Colonic mucosa (tissue), 4 donors: ENCODE measurements at regions not wholly inside any gene's neighbourhood (a gene's known extent, or its start where the extent isn't known, plus 50 kb on each side); places are given as distances from the start of the nearest gene placed in this dataset.

Experiments used
- DNase-seq: peaks from one replicate; pipeline ENCODE4 v3.0.0-alpha.2; 2020
- H3K27ac ChIP-seq: fragments of 200-600 bp; one replicate; pipeline ENCODE4 v1.8.0; 2021
- H3K27me3 ChIP-seq: fragments of 200-600 bp; one replicate; pipeline ENCODE4 v1.8.0; 2021
- H3K36me3 ChIP-seq: fragments of 200-600 bp; one replicate; pipeline ENCODE4 v1.8.0; 2021
- H3K4me1 ChIP-seq: fragments of 200-600 bp; one replicate; pipeline ENCODE4 v1.8.0; 2021; ENCODE audit warnings: mild to moderate bottlenecking
- H3K4me3 ChIP-seq: fragments of 200-600 bp; one replicate; pipeline ENCODE4 v1.8.0; 2021
- H3K9ac ChIP-seq, 2 donors: one replicate each; pipeline ENCODE4 v1.7.0; 2013; ENCODE audit warnings: control low read depth in 2 of 2, low read depth in 2 of 2, low read length in 2 of 2
- H3K9me3 ChIP-seq: fragments of 200-600 bp; one replicate; pipeline ENCODE4 v1.8.0; 2021
- intact Hi-C: fragments of 100-400 bp; cut with DNase I; formaldehyde crosslinking; loops from one replicate; pipeline ENCODE4 v1.14.1; 2022
- TF ChIP-seq, protein P1 (sequence below): fragments of 200-600 bp; IDR thresholded peaks from one replicate; pipeline ENCODE4 v1.8.0; 2022; ENCODE audit warnings: antibody characterized with exemption, mild to moderate bottlenecking
- donor health status: healthy.
- donor health status: DM: no; HTN: no; CAD: no.
- donor health status: DM: no; HTN: no; CAD: no.

DNA sequence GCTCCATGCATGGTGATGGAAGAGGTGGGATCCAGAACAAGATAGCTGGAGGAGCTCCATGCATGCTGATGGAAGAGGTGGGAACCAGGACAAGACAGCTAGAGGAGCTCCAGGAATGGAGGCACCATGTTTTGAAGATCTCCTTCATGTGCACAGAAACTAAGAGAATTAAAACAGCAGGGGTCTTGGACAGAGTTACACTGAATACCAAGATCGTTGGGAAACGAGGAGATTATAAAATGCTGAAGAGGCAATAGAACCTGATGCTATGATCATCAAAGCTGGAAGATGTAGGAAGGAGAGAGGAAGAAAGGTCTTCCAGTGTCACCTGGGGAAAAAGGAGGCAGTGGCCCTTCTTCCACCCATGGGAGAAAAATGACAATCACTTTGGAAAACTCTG lies 193.6 kb upstream of the PFKP start:
- TF ChIP-seq, protein P1, sequence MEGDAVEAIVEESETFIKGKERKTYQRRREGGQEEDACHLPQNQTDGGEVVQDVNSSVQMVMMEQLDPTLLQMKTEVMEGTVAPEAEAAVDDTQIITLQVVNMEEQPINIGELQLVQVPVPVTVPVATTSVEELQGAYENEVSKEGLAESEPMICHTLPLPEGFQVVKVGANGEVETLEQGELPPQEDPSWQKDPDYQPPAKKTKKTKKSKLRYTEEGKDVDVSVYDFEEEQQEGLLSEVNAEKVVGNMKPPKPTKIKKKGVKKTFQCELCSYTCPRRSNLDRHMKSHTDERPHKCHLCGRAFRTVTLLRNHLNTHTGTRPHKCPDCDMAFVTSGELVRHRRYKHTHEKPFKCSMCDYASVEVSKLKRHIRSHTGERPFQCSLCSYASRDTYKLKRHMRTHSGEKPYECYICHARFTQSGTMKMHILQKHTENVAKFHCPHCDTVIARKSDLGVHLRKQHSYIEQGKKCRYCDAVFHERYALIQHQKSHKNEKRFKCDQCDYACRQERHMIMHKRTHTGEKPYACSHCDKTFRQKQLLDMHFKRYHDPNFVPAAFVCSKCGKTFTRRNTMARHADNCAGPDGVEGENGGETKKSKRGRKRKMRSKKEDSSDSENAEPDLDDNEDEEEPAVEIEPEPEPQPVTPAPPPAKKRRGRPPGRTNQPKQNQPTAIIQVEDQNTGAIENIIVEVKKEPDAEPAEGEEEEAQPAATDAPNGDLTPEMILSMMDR = no peak
- Histone ChIP-seq H3K9me3 (no peaks in the 10 kb centered on the region), H3K9ac (no peak overlapping the region), H3K4me3 (no peak overlapping the region), H3K27me3 (no peaks in the 10 kb centered on the region), H3K4me1 (no peaks in the 10 kb centered on the region), H3K36me3 (no peaks in the 10 kb centered on the region), H3K27ac (no peak overlapping the region)
- no peak for DNase-seq
- intact Hi-C loops = no loop called here

DNA sequence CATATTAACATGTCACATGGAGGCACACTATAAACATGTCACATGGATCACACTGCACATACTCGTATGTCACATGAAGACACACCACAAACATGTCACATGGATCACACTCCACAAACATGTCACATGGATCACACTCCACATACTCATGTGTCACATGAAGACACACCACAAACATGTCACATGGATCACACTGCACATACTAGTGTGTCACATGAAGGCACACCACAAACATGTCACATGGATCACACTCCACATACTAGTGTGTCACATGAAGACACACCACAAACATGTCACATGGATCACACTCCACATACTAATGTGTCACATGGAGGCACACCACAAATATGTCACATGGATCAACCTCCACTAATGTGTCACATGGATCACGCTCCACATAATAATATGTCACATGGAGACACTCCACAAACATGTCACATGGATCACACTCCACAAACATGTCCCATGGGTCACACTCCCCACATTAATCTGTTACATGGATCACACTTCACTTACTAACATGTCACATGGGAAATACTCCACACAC lies 195.6 kb upstream of the PFKP start:
- Histone ChIP-seq H3K36me3 (no peaks in the 10 kb centered on the region), H3K27me3 (no peaks in the 10 kb centered on the region), H3K27ac (no peak overlapping the region), H3K9ac (no peak overlapping the region), H3K4me1 (no peaks in the 10 kb centered on the region), H3K4me3 (no peak overlapping the region), H3K9me3 (no peaks in the 10 kb centered on the region)
- no peak for DNase-seq
- TF ChIP-seq, protein P1 = no peak
- intact Hi-C loops = no loop called here

DNA sequence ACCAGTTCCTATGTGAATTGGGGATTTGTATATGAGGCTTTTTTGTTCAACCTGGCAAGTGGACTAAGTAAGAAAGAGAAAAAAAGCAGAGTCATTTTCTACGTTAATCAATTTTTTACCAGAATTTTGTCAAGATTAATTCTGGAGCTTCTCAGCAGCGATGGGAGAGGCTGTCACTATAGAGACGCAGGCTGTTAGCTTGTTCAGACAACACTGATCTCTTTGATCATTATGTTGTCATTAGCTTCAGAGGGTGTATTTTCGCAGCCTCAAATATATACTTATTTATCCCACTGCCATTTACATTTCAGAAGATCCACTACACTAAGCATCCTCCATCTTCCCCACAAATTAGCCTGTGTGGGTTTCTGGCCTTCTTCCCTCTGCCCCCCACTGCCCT lies 196.7 kb upstream of the PFKP start:
- no peaks in the 10 kb centered on the region for H3K36me3 ChIP-seq
- H3K9ac ChIP-seq = no peak overlapping the region
- H3K27me3 ChIP-seq = no peaks in the 10 kb centered on the region
- no peak overlapping the region for H3K27ac ChIP-seq
- TF ChIP-seq, protein P1 = no peak
- H3K9me3 ChIP-seq = no peaks in the 10 kb centered on the region
- intact Hi-C loops = no loop called here
- no peaks in the 10 kb centered on the region for H3K4me1 ChIP-seq
- no peak overlapping the region for H3K4me3 ChIP-seq
- no peak for DNase-seq

DNA sequence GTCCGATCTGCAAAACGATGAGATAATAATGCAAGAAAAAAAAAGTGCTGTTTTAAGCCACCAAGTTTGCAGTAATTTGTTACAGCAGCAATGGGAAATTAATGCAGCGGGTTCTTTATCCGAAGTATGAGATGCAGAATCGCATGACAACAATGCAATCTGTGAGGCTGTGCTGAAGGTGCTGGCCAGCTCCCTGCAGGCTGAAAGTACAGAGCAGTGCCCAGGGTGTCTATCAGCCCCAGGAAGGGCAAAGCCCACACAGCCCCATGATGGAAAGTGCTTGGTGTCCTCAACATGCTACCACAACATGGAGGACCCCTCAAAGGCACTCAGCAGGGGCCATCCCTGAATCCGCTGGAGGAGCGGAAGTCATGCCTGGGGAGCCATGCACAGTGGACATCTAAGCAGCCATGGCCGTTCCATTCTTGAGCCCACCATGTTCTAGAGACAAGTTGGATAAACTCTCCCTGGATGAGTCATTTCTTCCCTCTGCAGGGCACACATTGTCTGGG lies 199.5 kb upstream of the PFKP start:
- TF ChIP-seq, protein P1 = no peak
- Histone ChIP-seq H3K27ac (no peak overlapping the region), H3K4me1 (no peaks in the 10 kb centered on the region), H3K36me3 (no peaks in the 10 kb centered on the region), H3K9me3 (no peaks in the 10 kb centered on the region), H3K27me3 (no peaks in the 10 kb centered on the region), H3K9ac (no peak overlapping the region), H3K4me3 (no peak overlapping the region)
- DNase-seq = no peak
- intact Hi-C loops = no loop called here

DNA sequence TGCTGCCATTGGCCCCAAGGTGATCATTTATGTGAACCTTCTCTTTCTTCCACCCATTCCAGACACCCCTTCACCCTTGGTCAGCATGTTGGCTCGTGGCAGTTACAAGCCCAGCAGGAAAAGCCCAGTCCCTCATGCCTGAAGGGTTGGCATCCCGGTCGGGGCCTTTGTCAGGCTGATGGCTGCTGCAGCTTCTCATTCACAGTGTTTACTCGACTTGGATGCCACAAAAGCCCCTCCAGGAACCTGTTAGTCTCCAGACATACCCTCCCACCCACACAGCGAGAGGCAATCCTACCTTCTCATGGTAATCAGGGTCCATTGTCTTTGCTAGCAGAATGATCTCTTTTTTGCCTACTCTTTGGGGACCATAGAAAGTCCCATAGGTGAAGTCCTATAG lies 200.8 kb upstream of the PFKP start:
- intact Hi-C loops = no loop called here
- no peaks in the 10 kb centered on the region for H3K9me3 ChIP-seq
- H3K4me3 ChIP-seq = no peak overlapping the region
- H3K36me3 ChIP-seq = no peaks in the 10 kb centered on the region
- no peak for DNase-seq
- TF ChIP-seq, protein P1 = no peak
- H3K27ac ChIP-seq = no peak overlapping the region
- H3K4me1 ChIP-seq = no peaks in the 10 kb centered on the region
- no peaks in the 10 kb centered on the region for H3K27me3 ChIP-seq
- no peak overlapping the region for H3K9ac ChIP-seq
